ENCODE measurements at regions not wholly inside any gene's neighbourhood (a gene's known extent, or its start where the extent isn't known, plus 50 kb on each side); places are given as distances from the start of the nearest gene placed in this dataset.

- Histone ChIP-seq H4K20me1 (ENCODE audit: insufficient read depth) (no peaks in the 10 kb centered on the region), H3K4me2 (ENCODE audit: unreplicated experiment) (no peak overlapping the region), H3K27ac (no peak overlapping the region), H3K36me3 (ENCODE audit: low read depth) (no peaks in the 10 kb centered on the region), H3K27me3 (replicated peaks; ENCODE audit: insufficient read depth) (no peaks in the 10 kb centered on the region), H3K79me2 (ENCODE audit: insufficient read depth) (no peaks in the 10 kb centered on the region), H3K9me2 (ENCODE audit: insufficient read depth) (no peaks in the 10 kb centered on the region), H3F3A (ENCODE audit: insufficient read depth) (no peaks in the 10 kb centered on the region), H3K4me1 (ENCODE audit: insufficient read depth) (no peaks in the 10 kb centered on the region), H3K9me3 (ENCODE audit: low read depth) (peaks cover 3% of the 10 kb centered on the region), H3K9ac (no peak overlapping the region), H3K4me3 (no peak overlapping the region), H2AFZ (no peak overlapping the region)
- TF ChIP-seq EZH2 (IDR thresholded peaks at IDR 0.05; ENCODE audit: insufficient read depth, poor library complexity, severe bottlenecking): no peak
- no peak for TF ChIP-seq EZH2phosphoT487 (IDR thresholded peaks at IDR 0.05; ENCODE audit: insufficient read depth, low read depth)
- in situ Hi-C loops (cut with MboI): no loop called here
- WGBS, 2 experiments (ENCODE audit: low coverage in 1 of 2, low lambda C conversion rate in 2 of 2, missing lambda C conversion rate in 2 of 2): 27 to 71% methylated on average over 3 of the region's 3 CpGs
- DNase-seq: no peak
Measured at GRCh38 chr4:131426023-131426758, 1722.9 kb upstream of the PCDH10 start.

GRCh38 chr4:131427000-131427399, 1722.1 kb upstream of the PCDH10 start:
- Histone ChIP-seq H3K79me2 (ENCODE audit: insufficient read depth) (no peaks in the 10 kb centered on the region), H3K4me2 (ENCODE audit: unreplicated experiment) (no peak overlapping the region), H3K36me3 (ENCODE audit: low read depth) (no peaks in the 10 kb centered on the region), H3K4me1 (ENCODE audit: insufficient read depth) (no peaks in the 10 kb centered on the region), H2AFZ (no peak overlapping the region), H3K9me3 (ENCODE audit: low read depth) (peaks cover 3% of the 10 kb centered on the region), H3F3A (ENCODE audit: insufficient read depth) (no peaks in the 10 kb centered on the region), H3K27ac (no peak overlapping the region), H4K20me1 (ENCODE audit: insufficient read depth) (no peaks in the 10 kb centered on the region), H3K27me3 (replicated peaks; ENCODE audit: insufficient read depth) (no peaks in the 10 kb centered on the region), H3K9ac (no peak overlapping the region), H3K9me2 (ENCODE audit: insufficient read depth) (no peaks in the 10 kb centered on the region), H3K4me3 (no peak overlapping the region)
- 36 to 56% methylated on average over 2 of the region's 2 CpGs for WGBS, 2 experiments (ENCODE audit: low coverage in 1 of 2, low lambda C conversion rate in 2 of 2, missing lambda C conversion rate in 2 of 2)
- in situ Hi-C loops (cut with MboI): no loop called here
- DNase-seq: no peak
- TF ChIP-seq EZH2 (IDR thresholded peaks at IDR 0.05; ENCODE audit: insufficient read depth, poor library complexity, severe bottlenecking) (no peak), EZH2phosphoT487 (IDR thresholded peaks at IDR 0.05; ENCODE audit: insufficient read depth, low read depth) (no peak)

- in situ Hi-C loops (cut with MboI): no loop called here
- Histone ChIP-seq H2AFZ (no peak overlapping the region), H3K27ac (no peak overlapping the region), H3K9me2 (ENCODE audit: insufficient read depth) (no peaks in the 10 kb centered on the region), H3K4me3 (no peak overlapping the region), H3K79me2 (ENCODE audit: insufficient read depth) (no peaks in the 10 kb centered on the region), H3K9ac (no peak overlapping the region), H3K9me3 (ENCODE audit: low read depth) (peaks cover 3% of the 10 kb centered on the region), H3K27me3 (replicated peaks; ENCODE audit: insufficient read depth) (no peaks in the 10 kb centered on the region), H4K20me1 (ENCODE audit: insufficient read depth) (no peaks in the 10 kb centered on the region), H3F3A (ENCODE audit: insufficient read depth) (no peaks in the 10 kb centered on the region), H3K36me3 (ENCODE audit: low read depth) (no peaks in the 10 kb centered on the region), H3K4me2 (ENCODE audit: unreplicated experiment) (no peak overlapping the region), H3K4me1 (ENCODE audit: insufficient read depth) (no peaks in the 10 kb centered on the region)
- 13 to 16% methylated on average over 3 of the region's 3 CpGs for WGBS, 2 experiments (ENCODE audit: low coverage in 1 of 2, low lambda C conversion rate in 2 of 2, missing lambda C conversion rate in 2 of 2)
- no peak for TF ChIP-seq EZH2 (IDR thresholded peaks at IDR 0.05; ENCODE audit: insufficient read depth, poor library complexity, severe bottlenecking)
- TF ChIP-seq EZH2phosphoT487 (IDR thresholded peaks at IDR 0.05; ENCODE audit: insufficient read depth, low read depth): no peak
- no peak for DNase-seq
Measured at GRCh38 chr4:131430302-131430701, 1718.8 kb upstream of the PCDH10 start.

GRCh38 chr4:131441004-131441688, 1707.9 kb upstream of the PCDH10 start:
- Histone ChIP-seq H4K20me1 (ENCODE audit: insufficient read depth) (no peaks in the 10 kb centered on the region), H3K27me3 (replicated peaks; ENCODE audit: insufficient read depth) (no peaks in the 10 kb centered on the region), H3K79me2 (ENCODE audit: insufficient read depth) (no peaks in the 10 kb centered on the region), H3K27ac (no peak overlapping the region), H3K9me3 (ENCODE audit: low read depth) (no peaks in the 10 kb centered on the region), H3K4me3 (no peak overlapping the region), H3K9me2 (ENCODE audit: insufficient read depth) (no peaks in the 10 kb centered on the region), H3K9ac (no peak overlapping the region), H3K36me3 (ENCODE audit: low read depth) (no peaks in the 10 kb centered on the region), H2AFZ (no peak overlapping the region), H3K4me2 (ENCODE audit: unreplicated experiment) (no peak overlapping the region), H3F3A (ENCODE audit: insufficient read depth) (no peaks in the 10 kb centered on the region), H3K4me1 (ENCODE audit: insufficient read depth) (no peaks in the 10 kb centered on the region)
- TF ChIP-seq EZH2phosphoT487 (IDR thresholded peaks at IDR 0.05; ENCODE audit: insufficient read depth, low read depth) (no peak), EZH2 (IDR thresholded peaks at IDR 0.05; ENCODE audit: insufficient read depth, poor library complexity, severe bottlenecking) (no peak)
- WGBS, 2 experiments (ENCODE audit: low coverage in 1 of 2, low lambda C conversion rate in 2 of 2, missing lambda C conversion rate in 2 of 2): 30 to 43% methylated on average over 7 of the region's 7 CpGs
- in situ Hi-C loops (cut with MboI): no loop called here
- DNase-seq: no peak

All from GM23248 (cell line).